Cardiac fibroblast (primary cell): ENCODE measurements at regions not wholly inside any gene's neighbourhood (a gene's known extent, or its start where the extent isn't known, plus 50 kb on each side); places are given as distances from the start of the nearest gene placed in this dataset.

ENCODE experiments used
- DNase-seq, 2 donors: peaks; one replicate each; pipeline versions ENCODE4 v3.0.0 to v3.0.0-alpha.2; 2010; ENCODE audit warnings: low read depth in 2 of 2
- H3K4me3 ChIP-seq, 2 donors: replicated peaks in 1 of 2; 1 replicate in 1 of 2; 2 replicates in 1 of 2; pipeline ENCODE4 v1.5.1; 2011; ENCODE audit warnings: low read depth in 2 of 2, low read length in 2 of 2, mild to moderate bottlenecking in 2 of 2, moderate library complexity in 1 of 2
- TF ChIP-seq, protein P1 (sequence below): IDR thresholded peaks from one replicate; pipeline ENCODE4 v1.5.1; 2011; ENCODE audit warnings: low read depth, mild to moderate bottlenecking, low read length, inconsistent platforms

DNA sequence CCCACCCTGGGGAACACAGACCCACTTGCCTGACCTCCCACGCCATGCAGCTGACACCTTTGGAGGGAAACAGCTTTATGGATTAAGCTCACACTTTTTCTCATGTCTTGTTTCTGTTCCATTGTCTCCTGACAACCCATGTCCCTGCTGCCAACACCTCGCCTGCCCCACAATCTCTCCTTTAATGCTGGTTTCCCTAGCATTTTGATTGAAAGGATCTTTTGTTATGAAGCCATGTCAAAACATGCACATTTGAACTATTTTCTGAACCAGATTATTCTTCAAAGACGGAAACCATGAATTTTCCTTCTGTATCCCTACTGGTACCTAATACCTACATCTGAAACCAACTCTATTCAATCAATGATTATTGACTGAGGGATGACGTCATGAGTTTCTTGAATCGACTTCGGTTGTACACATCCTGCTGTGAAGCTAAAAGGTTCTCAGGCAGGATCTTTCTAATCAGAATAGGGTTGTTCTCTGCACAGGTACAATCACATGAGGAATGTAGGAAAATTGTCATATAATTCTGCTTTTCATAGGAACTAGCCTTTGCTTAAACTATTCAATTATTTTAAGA, 106.2 kb upstream of the NEBL start:
- no peak for DNase-seq
- TF ChIP-seq, protein P1, sequence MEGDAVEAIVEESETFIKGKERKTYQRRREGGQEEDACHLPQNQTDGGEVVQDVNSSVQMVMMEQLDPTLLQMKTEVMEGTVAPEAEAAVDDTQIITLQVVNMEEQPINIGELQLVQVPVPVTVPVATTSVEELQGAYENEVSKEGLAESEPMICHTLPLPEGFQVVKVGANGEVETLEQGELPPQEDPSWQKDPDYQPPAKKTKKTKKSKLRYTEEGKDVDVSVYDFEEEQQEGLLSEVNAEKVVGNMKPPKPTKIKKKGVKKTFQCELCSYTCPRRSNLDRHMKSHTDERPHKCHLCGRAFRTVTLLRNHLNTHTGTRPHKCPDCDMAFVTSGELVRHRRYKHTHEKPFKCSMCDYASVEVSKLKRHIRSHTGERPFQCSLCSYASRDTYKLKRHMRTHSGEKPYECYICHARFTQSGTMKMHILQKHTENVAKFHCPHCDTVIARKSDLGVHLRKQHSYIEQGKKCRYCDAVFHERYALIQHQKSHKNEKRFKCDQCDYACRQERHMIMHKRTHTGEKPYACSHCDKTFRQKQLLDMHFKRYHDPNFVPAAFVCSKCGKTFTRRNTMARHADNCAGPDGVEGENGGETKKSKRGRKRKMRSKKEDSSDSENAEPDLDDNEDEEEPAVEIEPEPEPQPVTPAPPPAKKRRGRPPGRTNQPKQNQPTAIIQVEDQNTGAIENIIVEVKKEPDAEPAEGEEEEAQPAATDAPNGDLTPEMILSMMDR, result no peak

DNA sequence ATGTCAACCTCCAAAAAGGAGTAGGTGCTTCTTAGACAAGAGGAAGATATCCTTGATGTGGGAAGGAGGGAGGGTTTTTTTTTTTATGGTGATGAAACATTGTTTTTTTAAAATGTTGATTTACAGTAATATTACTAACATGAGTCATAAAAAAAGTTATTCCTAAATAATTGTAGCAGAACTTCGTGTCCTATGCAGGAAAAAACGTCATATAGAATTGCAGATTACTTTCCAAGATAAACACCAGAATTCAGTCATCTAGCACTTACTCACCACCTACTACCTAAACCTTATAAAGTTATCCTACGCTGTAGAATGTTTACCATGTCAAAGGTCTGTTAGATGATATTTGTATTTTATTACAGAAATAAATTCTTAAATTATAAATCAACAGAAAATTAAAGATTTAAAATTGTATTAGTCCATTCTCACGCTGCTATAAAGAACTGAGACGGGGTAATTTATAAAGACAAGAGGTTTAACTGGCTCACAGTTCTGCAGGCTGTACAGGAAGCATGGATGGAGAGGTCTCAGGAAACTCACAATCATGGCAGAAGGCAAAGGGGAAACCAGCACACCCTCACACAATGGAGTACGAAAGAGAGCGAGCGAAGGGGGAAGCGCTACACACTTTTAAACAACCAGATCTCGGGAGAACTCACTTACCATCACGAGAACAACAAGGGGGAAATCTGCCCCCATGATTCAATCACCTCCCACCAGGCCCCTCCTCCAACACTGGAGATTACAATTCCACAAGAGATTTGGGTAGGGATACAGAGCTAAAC, 105.2 kb upstream of the NEBL start:
- H3K4me3 ChIP-seq, result no peak overlapping the region
- TF ChIP-seq, protein P1, result no peak
- DNase-seq, result peak; percentile 75 to 94

More for the DNA sequence above, 106.2 kb upstream of the NEBL start:
- no peak overlapping the region for H3K4me3 ChIP-seq

DNA sequence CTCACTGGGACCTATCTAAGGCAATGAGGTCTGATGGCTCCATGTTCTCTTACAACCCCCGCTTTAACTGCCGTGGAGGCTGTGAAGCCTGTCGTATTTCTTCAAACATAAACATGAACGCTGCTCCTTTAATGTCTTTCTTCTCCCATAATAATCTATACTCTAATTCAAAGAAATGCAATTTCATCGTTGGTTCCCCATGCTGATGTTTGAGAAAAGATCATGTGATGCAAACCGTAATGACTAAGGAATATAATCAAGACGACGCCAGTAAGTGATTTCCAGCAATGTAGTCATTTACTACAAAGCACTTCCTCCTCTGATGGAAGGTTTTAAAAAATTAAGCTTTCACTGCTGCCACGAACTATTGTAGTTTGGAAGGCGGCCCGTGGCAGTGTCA, 102.6 kb upstream of the NEBL start:
- TF ChIP-seq, protein P1, result no peak
- no peak overlapping the region for H3K4me3 ChIP-seq
- DNase-seq, result no peak

DNA sequence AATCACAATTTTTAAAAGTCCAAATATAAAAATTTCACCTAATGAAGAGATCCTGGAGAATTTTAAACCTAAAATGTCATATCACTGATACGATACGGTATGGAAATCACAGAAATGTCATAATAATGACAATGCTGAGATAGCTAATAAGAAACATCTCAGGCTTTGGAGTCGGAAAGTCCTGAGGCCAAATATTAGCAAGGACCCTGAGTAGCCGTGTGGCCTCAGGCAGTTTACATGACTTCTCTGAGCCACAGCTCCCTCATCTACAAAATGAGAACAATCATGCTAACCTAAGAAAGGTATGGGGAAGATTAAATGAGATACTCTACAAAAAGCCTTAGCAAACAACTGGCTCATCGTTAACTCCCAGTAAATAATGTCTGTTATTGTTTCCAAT, 100.9 kb upstream of the NEBL start:
- H3K4me3 ChIP-seq, result no peak overlapping the region
- TF ChIP-seq, protein P1, result no peak
- DNase-seq, result no peak

DNA sequence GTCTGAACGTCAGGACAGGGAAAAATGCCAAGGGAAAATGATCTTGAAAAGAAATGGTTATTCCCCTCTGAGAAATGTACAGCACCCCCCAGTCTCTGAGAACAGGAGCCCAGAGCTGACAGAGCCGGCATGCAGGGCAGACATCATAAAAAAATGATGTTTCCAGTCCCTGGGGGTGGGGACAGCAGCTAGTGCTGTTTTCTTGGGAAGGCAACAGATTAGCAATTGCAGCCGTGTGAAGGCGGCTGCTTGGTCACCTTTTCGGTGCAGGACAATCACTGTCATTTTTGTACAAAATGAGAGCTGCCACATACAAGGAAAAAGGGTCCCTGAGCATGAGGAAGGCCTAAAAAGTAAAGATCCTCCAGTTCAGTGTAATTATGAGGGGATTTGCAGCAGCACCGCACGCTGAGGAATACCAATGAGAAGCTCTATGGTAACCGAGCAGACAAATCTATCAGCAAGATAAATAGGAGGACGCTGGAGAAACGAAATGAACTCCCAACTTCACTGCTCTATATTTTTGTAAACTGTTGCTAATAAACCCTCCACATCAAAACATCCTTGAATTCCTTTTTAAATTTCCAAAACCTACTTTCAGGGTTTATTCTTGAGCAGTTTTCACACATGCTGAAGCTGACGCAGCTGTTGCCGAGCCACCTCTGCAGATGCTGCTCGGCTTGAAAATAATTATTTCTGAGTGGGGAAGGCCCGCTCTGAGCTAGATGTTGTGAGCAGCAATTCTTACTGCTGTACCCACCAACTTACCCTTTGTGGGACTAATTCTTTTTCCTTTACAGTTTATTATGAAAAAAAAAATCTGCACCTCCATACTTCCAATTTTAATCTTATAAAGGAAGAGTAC, 98.2 kb upstream of the NEBL start:
- TF ChIP-seq, protein P1, result no peak
- H3K4me3 ChIP-seq, result no peak overlapping the region
- DNase-seq, result peak in 1 of 2 donors; percentile 48

DNA sequence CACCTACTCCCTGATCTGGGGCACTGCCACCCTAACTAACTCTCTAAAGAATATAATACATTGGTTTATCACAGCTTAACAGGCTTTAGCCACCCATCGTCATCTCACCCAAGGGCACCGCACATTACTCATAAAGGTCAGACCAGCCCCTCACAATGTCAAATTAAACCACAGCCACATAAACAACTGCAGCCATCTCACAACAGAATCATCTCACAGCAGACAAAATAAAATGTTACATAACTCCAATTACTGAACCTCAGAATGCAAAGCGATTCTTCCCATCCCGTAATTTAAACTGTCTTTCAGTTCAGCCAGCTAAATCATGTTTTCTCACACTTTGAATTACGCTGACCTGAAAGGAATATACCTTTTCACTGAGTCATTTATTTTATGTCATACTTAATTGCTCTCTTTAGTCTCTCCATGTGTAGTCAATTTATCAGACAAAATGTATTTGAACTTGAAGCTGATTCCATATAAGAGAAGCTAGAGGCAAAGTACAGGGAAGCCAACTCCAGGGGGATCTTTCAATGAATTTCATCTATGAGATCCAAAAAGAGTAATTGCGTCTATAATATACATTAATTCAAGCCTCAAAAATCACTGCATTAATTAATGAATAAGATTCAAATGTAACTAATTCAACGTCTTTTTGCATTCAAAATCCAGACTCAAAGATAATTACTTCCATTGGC, 96.9 kb upstream of the NEBL start:
- peak in 1 of 2 donors; percentile 73 for DNase-seq
- TF ChIP-seq, protein P1, result no peak
- no peak overlapping the region for H3K4me3 ChIP-seq
